Fibroblast of skin of back (primary cell): ENCODE measurements at regions not wholly inside any gene's neighbourhood (a gene's known extent, or its start where the extent isn't known, plus 50 kb on each side); places are given as distances from the start of the nearest gene placed in this dataset.

Source experiments
- DNase-seq: peaks from one replicate; pipeline ENCODE4 v3.0.0-alpha.2; 2013

GRCh38 chr2:134127496-134127895 lies 126.4 kb upstream of the MGAT5 start:
- DNase-seq, result no peak

DNA sequence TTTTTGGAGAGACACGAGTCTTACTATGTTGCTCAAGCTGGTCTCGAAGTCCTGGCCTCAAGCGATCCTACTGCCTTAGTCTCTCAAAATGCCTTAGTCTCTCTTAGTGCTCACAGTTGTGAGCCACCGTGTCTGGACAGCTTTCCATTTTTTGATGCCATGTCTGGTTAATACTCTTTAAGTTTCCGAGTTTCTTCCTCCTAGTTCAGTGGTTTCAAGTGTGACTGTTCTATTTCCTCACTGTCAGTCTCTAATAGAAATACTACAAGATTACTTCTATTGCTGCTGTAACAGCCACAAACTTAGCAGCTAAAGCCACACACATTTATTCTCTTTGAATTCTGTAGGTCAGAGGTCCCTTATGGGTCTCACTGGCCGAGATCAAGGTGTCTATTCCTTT lies 125.1 kb upstream of the MGAT5 start:
- DNase-seq, result no peak

- no peak for DNase-seq
Observed at GRCh38 chr2:134129900-134130537, 123.9 kb upstream of the MGAT5 start.

DNA sequence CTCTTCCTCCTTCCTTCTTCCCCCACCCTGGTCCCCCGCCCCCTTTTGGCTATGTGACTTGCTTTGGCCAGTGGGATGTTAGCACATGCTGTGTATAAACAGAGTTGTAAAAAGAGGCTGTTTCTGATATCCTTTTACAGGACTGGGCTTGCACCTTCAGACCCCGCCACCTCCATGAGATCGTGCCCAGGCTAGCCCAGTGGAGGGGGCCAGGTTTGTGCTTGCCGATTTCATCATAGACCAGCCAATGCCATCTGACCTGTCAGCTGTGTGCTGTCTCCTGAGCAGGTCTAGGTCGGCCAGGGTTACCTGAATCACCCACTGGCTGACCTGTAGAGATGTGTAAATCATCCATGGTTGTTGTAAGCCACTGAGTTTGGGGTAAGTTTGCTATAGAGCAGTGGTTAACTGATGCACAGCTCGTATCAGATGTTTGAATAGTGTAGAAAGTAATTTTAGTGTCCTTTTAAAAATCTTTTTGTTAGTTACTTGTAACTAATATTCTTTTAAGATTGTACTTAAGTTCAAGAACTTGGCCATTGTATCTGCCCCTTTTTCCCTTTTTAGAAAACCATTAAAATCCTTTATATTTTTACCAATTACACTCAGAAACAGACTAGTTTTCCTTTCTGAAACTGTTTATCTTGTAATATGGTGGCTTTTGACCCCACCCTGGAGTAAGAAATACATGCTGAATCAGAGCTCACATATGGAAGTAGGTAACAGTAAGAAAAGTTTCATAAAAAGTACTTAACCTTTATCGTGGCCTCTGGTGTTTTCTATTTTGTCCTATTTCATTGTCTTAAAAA lies 122.0 kb upstream of the MGAT5 start:
- DNase-seq, result no peak

DNA sequence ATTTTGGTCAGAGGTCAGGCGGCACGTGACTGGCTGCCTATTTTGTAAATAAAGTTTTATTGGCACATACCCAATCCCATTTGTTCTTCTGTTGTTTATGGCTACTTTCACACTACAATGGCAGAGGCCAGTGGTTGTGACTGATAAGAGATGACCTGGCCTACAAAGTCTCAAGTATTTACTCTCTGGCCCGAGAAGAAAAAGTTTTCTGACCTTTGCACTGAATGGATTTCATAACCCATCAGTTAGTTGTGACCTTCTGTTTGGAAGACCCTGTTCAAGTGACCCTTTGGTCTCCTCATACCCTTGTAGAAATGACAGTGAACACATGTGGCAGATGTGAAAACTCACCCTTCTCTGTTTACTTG lies 121.4 kb upstream of the MGAT5 start:
- DNase-seq, result no peak

DNA sequence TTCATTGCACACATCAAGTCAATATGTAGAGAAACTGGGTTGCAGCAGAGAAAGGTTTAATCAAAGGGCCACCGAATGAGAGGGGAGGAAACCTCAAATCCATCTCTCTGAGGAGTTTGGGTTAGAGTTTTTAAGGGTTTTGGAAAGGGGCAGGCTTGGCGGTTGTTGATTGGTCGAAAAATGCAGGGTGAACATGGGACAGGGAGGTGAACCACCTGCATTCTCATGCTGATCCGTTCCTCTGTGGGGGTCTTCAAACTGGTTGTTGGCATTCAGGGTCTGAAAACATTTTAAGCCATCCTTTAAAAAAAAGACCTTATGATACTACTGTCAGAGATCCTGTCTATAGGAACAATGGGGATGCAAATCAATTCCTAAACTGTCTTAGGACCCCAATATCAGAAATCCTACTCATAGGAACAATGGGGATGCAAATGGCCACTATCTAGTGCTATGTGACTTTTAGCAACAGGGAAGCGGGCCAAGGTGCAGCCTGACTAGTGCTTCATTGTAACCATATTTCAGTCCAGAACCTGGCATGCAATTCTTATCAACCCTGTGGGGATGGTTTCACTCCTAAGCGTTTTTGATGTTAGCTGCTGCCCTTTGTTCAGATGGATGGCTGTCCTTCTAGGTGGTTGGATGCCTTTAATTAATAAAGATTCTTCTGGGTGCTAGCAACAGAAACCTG lies 120.1 kb upstream of the MGAT5 start:
- DNase-seq, result no peak

- DNase-seq, result no peak
Observed at GRCh38 chr2:134134313-134134706, 119.6 kb upstream of the MGAT5 start.

GRCh38 chr2:134134827-134135226 lies 119.0 kb upstream of the MGAT5 start:
- no peak for DNase-seq

- no peak for DNase-seq
Observed at GRCh38 chr2:134135793-134136192, 118.1 kb upstream of the MGAT5 start.

DNA sequence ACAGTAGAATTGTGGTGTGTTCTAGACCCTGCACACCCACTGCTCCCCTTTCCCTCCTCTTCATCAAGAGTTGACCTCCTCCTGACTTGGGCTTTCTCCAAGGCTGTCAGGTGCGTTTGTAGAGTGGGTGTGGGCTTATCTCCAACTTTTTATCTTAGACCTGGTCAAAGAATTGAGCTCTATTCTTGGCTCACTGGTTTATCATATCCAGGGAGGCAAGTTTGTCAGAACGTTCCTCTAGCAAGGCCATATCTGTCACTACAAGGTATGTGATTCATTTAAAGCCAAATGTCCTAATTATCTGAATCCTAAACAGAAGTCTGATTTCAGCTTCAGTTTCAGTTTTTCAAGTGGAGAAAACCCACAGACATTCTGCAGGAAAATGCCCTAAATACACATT lies 117.1 kb upstream of the MGAT5 start:
- no peak for DNase-seq

DNA sequence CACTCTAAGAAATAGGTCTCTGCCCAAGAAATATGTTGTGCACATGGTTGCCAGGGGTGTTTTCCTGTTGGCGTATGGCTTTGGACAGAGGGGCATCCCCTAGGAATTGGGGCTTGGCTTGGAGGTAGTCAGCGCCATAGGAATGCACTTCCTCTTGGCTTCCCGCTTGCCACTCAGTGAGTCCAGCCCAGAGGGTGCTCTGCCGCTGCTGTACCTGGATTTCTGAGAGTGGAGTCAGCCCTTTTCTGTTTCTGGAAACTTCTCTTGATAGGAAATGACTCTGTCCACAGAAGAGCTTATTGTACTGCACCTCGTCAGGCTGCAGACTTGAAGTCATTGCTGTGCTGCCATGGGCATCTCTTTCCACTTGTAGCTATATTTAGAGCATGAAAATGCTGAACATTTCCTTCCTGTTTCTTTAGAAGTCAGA lies 116.7 kb upstream of the MGAT5 start:
- DNase-seq, result peak; percentile 87

- peak; percentile 55 for DNase-seq
Observed at GRCh38 chr2:134138115-134138514, 115.8 kb upstream of the MGAT5 start.

- DNase-seq, result no peak
Observed at GRCh38 chr2:134139611-134140010, 114.3 kb upstream of the MGAT5 start.

DNA sequence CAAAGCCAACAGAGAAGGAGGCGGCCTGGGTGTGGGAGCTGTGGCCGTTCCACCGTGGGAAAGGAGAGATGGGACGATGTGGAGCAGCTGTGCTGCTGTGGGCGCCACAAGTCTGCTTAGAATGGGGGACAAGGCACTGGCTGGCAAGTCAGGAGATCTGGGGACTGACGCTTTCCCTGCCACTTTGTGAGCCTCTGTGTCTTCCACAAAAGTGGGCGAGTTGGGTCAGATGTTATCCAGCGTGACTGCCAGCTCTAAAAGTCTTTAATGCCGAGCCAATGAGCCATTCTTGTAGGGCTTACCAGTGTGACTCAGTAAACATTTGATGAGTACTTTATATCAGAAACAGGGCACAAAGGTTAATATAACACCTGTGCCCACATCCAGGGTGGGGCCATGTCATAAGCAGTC lies 113.6 kb upstream of the MGAT5 start:
- no peak for DNase-seq

- no peak for DNase-seq
Observed at GRCh38 chr2:134141598-134142340, 112.1 kb upstream of the MGAT5 start.

GRCh38 chr2:134142341-134142738 lies 111.5 kb upstream of the MGAT5 start:
- no peak for DNase-seq

DNA sequence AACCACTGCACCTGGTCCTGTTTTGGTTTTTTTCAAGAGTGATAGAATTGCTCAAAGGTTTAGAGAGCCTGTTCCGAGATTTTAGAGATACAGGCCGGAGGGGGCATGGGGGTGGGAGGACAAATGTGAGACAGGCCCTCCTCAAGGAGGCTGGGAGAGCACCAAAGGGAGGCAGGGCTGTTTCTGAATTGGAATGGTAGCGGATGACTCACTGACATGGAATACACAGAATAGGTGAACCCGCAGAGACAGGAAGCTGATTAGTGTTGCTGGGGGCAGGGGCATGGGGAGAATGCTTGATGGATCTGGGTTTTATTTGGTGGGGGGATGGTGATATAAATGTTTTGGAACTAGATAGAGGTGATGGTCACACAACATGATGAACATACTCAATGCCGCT lies 111.0 kb upstream of the MGAT5 start:
- DNase-seq, result peak; percentile 68

- no peak for DNase-seq
Observed at GRCh38 chr2:134143568-134143967, 110.3 kb upstream of the MGAT5 start.

- DNase-seq, result no peak
Observed at GRCh38 chr2:134144081-134144596, 109.7 kb upstream of the MGAT5 start.

GRCh38 chr2:134144651-134145050 lies 109.2 kb upstream of the MGAT5 start:
- no peak for DNase-seq

DNA sequence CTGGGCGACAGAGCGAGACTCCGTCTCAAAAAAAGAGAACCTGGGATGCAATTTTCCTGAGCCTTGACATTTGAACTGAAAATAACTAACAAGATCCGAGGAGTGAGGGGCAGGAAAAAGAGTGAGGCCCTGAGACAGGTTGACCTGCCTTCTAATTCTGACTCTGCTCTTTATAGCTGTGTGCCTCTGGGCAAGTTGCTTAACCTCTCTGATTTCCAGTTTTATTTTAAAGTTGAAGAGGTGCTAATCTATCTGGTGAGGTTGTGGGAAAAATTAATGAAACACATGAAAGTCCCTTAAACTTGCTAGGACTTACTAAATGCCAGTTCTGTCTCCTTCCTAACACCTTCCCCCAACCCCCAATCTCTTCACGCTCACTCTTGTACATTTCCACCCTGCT lies 108.4 kb upstream of the MGAT5 start:
- no peak for DNase-seq

DNA sequence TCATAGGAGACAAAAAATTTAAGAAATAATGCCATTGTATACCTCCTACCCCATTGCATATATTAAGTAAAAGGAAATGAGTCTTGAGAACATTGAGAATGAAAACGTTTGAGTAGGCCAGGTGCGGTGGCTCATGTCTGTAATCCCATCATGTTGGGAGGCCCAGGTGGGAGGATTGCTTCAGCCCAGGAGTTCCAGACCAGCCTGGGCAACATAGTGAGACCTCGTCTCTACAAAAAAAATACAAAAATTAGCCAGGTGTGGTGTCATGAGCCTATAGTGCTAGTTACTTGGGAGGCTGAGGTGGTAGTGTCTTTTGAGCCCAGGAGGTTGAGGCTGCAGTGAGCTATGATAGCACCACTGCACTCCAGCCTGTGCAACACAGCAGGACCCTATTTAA lies 107.7 kb upstream of the MGAT5 start:
- no peak for DNase-seq

- DNase-seq, result peak; percentile 88
Observed at GRCh38 chr2:134146620-134147019, 107.3 kb upstream of the MGAT5 start.
